ENCODE measurements at regions not wholly inside any gene's neighbourhood (a gene's known extent, or its start where the extent isn't known, plus 50 kb on each side); places are given as distances from the start of the nearest gene placed in this dataset.

- Histone ChIP-seq H3K27ac (ENCODE audit: low read depth in 1 of 2, low read length in 2 of 2) (no peak overlapping the region), H3K36me3 (ENCODE audit: insufficient read depth, low read length) (no peaks in the 10 kb centered on the region), H3K4me3 (ENCODE audit: low read length) (no peak overlapping the region), H3K27me3 (ENCODE audit: control insufficient read depth in 1 of 2, insufficient read depth in 2 of 2, low read length in 2 of 2) (no peaks in the 10 kb centered on the region), H3K4me1 (ENCODE audit: insufficient read depth, low read length) (no peaks in the 10 kb centered on the region), H3K9me3 (ENCODE audit: control insufficient read depth in 1 of 2, insufficient read depth in 1 of 2, low read length in 2 of 2) (no peaks in the 10 kb centered on the region)
- peaks cover 5% of the 10 kb centered on the region for H3K27me3 Mint-ChIP-seq
- H3K36me3 Mint-ChIP-seq (ENCODE audit: low read depth), result no peaks in the 10 kb centered on the region
- CTCF ChIA-PET, result no interaction called here
- no peak for ATAC-seq (ENCODE audit: poor library complexity)
- TF ChIP-seq, protein P1, sequence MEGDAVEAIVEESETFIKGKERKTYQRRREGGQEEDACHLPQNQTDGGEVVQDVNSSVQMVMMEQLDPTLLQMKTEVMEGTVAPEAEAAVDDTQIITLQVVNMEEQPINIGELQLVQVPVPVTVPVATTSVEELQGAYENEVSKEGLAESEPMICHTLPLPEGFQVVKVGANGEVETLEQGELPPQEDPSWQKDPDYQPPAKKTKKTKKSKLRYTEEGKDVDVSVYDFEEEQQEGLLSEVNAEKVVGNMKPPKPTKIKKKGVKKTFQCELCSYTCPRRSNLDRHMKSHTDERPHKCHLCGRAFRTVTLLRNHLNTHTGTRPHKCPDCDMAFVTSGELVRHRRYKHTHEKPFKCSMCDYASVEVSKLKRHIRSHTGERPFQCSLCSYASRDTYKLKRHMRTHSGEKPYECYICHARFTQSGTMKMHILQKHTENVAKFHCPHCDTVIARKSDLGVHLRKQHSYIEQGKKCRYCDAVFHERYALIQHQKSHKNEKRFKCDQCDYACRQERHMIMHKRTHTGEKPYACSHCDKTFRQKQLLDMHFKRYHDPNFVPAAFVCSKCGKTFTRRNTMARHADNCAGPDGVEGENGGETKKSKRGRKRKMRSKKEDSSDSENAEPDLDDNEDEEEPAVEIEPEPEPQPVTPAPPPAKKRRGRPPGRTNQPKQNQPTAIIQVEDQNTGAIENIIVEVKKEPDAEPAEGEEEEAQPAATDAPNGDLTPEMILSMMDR (IDR thresholded peaks at IDR 0.05), result no peak
- no peak overlapping the region for H3K27ac Mint-ChIP-seq
- no peak overlapping the region for H3K4me3 Mint-ChIP-seq
- no peak for DNase-seq
- H3K4me1 Mint-ChIP-seq (ENCODE audit: low read depth), result no peaks in the 10 kb centered on the region
- intact Hi-C loops (cut with DNase I, micrococcal nuclease), result no loop called here
- no peaks in the 10 kb centered on the region for H3K9me3 Mint-ChIP-seq
- POLR2A ChIA-PET, result interaction anchor here (0.6 kb wide), 1 partner anchor 177 kb away, joined by 4 read pairs; no protein-coding TSS in a partner anchor
Observed at GRCh38 chr3:153830552-153830951, 290.6 kb upstream of the ARHGEF26 start.

- no peak overlapping the region for H3K4me3 Mint-ChIP-seq
- no peaks in the 10 kb centered on the region for H3K9me3 Mint-ChIP-seq
- POLR2A ChIA-PET, result no interaction called here
- intact Hi-C loops (cut with DNase I, micrococcal nuclease), result no loop called here
- H3K36me3 Mint-ChIP-seq (ENCODE audit: low read depth), result no peaks in the 10 kb centered on the region
- Histone ChIP-seq H3K36me3 (ENCODE audit: insufficient read depth, low read length) (no peaks in the 10 kb centered on the region), H3K4me3 (ENCODE audit: low read length) (no peak overlapping the region), H3K9me3 (ENCODE audit: control insufficient read depth in 1 of 2, insufficient read depth in 1 of 2, low read length in 2 of 2) (no peaks in the 10 kb centered on the region), H3K27ac (ENCODE audit: low read depth in 1 of 2, low read length in 2 of 2) (no peak overlapping the region), H3K27me3 (ENCODE audit: control insufficient read depth in 1 of 2, insufficient read depth in 2 of 2, low read length in 2 of 2) (no peaks in the 10 kb centered on the region), H3K4me1 (ENCODE audit: insufficient read depth, low read length) (no peaks in the 10 kb centered on the region)
- CTCF ChIA-PET, result no interaction called here
- DNase-seq (no peak), ATAC-seq (ENCODE audit: poor library complexity) (no peak)
- peaks cover 7% of the 10 kb centered on the region for H3K27me3 Mint-ChIP-seq
- no peak overlapping the region for H3K27ac Mint-ChIP-seq
- no peaks in the 10 kb centered on the region for H3K4me1 Mint-ChIP-seq (ENCODE audit: low read depth)
- TF ChIP-seq, protein P1 (IDR thresholded peaks at IDR 0.05), result no peak
Observed at GRCh38 chr3:153835540-153835939, 285.6 kb upstream of the ARHGEF26 start.

GRCh38 chr3:153840487-153840886, 280.7 kb upstream of the ARHGEF26 start:
- ChIA-PET POLR2A (no interaction called here), CTCF (no interaction called here)
- Mint-ChIP-seq H3K4me3 (no peak overlapping the region), H3K4me1 (ENCODE audit: low read depth) (no peaks in the 10 kb centered on the region), H3K27me3 (peaks cover 14% of the 10 kb centered on the region), H3K9me3 (no peaks in the 10 kb centered on the region), H3K27ac (no peak overlapping the region), H3K36me3 (ENCODE audit: low read depth) (no peaks in the 10 kb centered on the region)
- intact Hi-C loops (cut with DNase I, micrococcal nuclease), result no loop called here
- TF ChIP-seq, protein P1 (IDR thresholded peaks at IDR 0.05), result no peak
- no peaks in the 10 kb centered on the region for H3K27me3 ChIP-seq (ENCODE audit: control insufficient read depth in 1 of 2, insufficient read depth in 2 of 2, low read length in 2 of 2)
- DNase-seq, result no peak
- no peak for ATAC-seq (ENCODE audit: poor library complexity)
- no peaks in the 10 kb centered on the region for H3K9me3 ChIP-seq (ENCODE audit: control insufficient read depth in 1 of 2, insufficient read depth in 1 of 2, low read length in 2 of 2)
- no peaks in the 10 kb centered on the region for H3K4me1 ChIP-seq (ENCODE audit: insufficient read depth, low read length)
- H3K36me3 ChIP-seq (ENCODE audit: insufficient read depth, low read length), result no peaks in the 10 kb centered on the region
- no peak overlapping the region for H3K27ac ChIP-seq (ENCODE audit: low read depth in 1 of 2, low read length in 2 of 2)
- no peak overlapping the region for H3K4me3 ChIP-seq (ENCODE audit: low read length)
